NCI-H187 (cell line): ENCODE measurements at regions not wholly inside any gene's neighbourhood (a gene's known extent, or its start where the extent isn't known, plus 50 kb on each side); places are given as distances from the start of the nearest gene placed in this dataset.
"Not testable (repeated sequence)": the region's sequence is repeated elsewhere in the genome, so short reads cannot be mapped to it uniquely, and the experiment has no call there.

Experiments
- DNase-seq, 2 experiments: peaks; one replicate each; lab custom pipeline; 2025; lab: John Stamatoyannopoulos, UW

DNA sequence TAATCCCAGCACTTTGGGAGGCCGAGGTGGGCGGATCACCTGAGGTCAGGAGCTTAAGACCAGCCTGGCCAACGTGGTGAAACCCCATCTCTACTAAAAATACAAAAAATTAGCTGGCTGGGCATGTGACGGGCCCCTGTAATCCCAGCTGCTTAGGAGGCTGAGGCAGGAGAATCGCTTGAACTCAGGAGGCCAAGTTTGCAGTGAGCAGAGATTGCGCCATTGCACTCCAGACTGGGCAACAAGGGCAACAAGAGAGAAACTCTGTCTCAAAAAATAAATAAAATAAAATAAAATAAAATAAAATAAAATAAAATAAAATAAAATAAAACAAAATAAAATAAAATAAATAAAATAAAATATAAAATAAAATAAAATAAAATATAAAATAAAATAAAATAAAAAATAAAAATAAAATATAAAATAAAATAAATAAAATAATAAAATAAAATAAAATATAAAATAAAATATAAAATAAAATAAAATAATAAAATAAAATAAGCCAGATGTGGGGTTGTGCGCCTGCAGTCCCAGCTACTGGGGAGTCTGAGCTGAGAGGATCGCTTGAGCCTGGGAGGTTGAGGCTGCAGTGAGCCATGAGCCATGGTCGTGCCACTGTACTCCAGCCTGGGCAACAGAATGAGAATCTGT, 49.8 kb upstream of the ITGB1 start:
- DNase-seq, result not testable (repeated sequence)
